ENCODE measurements at regions not wholly inside any gene's neighbourhood (a gene's known extent, or its start where the extent isn't known, plus 50 kb on each side); places are given as distances from the start of the nearest gene placed in this dataset.

DNA sequence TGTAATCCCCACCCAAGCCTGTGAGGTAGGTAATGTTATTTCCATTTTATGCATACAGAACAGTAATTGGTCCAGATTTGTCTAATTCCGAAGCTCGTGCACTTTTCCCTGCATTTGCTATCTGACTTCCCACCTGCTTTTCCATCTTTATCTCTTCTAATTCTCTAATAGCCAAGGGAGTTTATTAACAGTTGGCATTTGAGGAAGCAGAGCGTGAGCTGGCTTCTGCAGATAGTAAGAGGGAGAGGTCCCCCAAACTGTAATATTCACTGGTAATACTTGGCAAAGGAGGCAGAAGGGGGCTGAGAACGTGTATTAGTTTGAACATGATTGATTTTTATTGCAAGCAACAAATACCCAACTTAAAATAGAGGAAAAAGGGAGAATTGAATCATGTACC, 110.8 kb upstream of the SPON1 start:
- H3K27me3 ChIP-seq, result no peaks in the 10 kb centered on the region
- no peak for DNase-seq
- no peak overlapping the region for H3K27ac ChIP-seq
- H3K9me3 ChIP-seq, result no peaks in the 10 kb centered on the region
- H3K4me3 ChIP-seq, result no peak overlapping the region
- no peaks in the 10 kb centered on the region for H3K4me1 ChIP-seq
- WGBS, 2 donors, result 63 to 70% methylated on average over 4 of the region's 4 CpGs
- TF ChIP-seq, protein P1, sequence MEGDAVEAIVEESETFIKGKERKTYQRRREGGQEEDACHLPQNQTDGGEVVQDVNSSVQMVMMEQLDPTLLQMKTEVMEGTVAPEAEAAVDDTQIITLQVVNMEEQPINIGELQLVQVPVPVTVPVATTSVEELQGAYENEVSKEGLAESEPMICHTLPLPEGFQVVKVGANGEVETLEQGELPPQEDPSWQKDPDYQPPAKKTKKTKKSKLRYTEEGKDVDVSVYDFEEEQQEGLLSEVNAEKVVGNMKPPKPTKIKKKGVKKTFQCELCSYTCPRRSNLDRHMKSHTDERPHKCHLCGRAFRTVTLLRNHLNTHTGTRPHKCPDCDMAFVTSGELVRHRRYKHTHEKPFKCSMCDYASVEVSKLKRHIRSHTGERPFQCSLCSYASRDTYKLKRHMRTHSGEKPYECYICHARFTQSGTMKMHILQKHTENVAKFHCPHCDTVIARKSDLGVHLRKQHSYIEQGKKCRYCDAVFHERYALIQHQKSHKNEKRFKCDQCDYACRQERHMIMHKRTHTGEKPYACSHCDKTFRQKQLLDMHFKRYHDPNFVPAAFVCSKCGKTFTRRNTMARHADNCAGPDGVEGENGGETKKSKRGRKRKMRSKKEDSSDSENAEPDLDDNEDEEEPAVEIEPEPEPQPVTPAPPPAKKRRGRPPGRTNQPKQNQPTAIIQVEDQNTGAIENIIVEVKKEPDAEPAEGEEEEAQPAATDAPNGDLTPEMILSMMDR (IDR thresholded peaks at IDR 0.05), result no peak
- TF ChIP-seq POLR2A (IDR thresholded peaks at IDR 0.05) (no peak), POLR2AphosphoS5 (IDR thresholded peaks at IDR 0.05) (no peak), EP300 (IDR thresholded peaks at IDR 0.05) (no peak)
- H3K36me3 ChIP-seq, result no peaks in the 10 kb centered on the region
- ATAC-seq (ENCODE audit: low FRiP score in 2 of 2), result no peak

DNA sequence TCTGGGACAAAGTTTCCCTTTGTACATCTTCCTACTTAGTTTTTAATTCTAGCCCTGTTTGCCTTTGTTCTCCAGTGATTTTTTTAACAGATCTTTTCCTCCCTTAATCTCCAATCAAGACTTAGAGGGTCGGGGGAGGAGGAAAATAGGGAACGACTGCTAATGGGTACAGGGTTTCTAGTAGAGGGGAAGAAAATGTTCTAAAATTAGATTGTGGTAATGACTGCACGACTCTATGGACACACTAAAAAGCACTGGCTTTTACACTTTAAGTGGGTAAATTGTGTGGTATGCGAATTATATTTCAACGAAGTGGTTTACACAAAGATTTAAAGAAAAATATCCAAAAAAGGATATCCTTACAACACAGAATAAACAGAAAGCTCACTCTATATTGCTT, 110.0 kb upstream of the SPON1 start:
- DNase-seq (no peak), ATAC-seq (ENCODE audit: low FRiP score in 2 of 2) (no peak)
- H3K27ac ChIP-seq, result no peak overlapping the region
- H3K4me3 ChIP-seq, result no peak overlapping the region
- TF ChIP-seq, protein P1 (IDR thresholded peaks at IDR 0.05), result no peak
- TF ChIP-seq EP300 (IDR thresholded peaks at IDR 0.05) (no peak), POLR2A (IDR thresholded peaks at IDR 0.05) (no peak), POLR2AphosphoS5 (IDR thresholded peaks at IDR 0.05) (no peak)
- H3K27me3 ChIP-seq, result no peaks in the 10 kb centered on the region
- H3K9me3 ChIP-seq, result no peaks in the 10 kb centered on the region
- WGBS, 2 donors, result 34 to 47% methylated on average over 5 of the region's 5 CpGs
- H3K4me1 ChIP-seq, result no peaks in the 10 kb centered on the region
- no peaks in the 10 kb centered on the region for H3K36me3 ChIP-seq

DNA sequence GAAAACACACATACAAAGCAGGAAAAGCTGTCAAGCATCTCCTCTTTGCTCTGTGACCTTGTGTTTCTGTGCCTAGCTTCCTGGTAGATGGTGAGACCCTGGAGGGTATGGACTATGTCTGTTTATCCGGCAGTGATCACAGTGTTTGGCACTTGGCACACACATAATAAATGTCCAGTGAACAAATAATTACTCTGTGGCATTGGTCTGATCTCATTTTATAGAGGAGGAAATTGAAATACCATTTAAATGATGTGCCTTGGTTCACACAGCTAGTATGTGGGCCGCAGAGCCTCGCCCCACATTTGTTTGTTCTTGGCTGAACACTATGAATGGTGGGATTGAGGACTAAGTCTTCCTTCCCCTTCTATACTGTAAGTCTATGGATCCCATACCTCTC, 104.7 kb upstream of the SPON1 start:
- WGBS, 2 donors, result 87 to 93% methylated on average over 3 of the region's 3 CpGs
- Histone ChIP-seq H3K27me3 (no peaks in the 10 kb centered on the region), H3K4me3 (no peak overlapping the region), H3K27ac (no peak overlapping the region), H3K4me1 (no peaks in the 10 kb centered on the region), H3K9me3 (no peaks in the 10 kb centered on the region), H3K36me3 (no peaks in the 10 kb centered on the region)
- no peak for ATAC-seq (ENCODE audit: low FRiP score in 2 of 2)
- DNase-seq, result no peak
- no peak for TF ChIP-seq POLR2A (IDR thresholded peaks at IDR 0.05)
- TF ChIP-seq, protein P1 (IDR thresholded peaks at IDR 0.05), result no peak
- no peak for TF ChIP-seq EP300 (IDR thresholded peaks at IDR 0.05)
- TF ChIP-seq POLR2AphosphoS5 (IDR thresholded peaks at IDR 0.05), result no peak

DNA sequence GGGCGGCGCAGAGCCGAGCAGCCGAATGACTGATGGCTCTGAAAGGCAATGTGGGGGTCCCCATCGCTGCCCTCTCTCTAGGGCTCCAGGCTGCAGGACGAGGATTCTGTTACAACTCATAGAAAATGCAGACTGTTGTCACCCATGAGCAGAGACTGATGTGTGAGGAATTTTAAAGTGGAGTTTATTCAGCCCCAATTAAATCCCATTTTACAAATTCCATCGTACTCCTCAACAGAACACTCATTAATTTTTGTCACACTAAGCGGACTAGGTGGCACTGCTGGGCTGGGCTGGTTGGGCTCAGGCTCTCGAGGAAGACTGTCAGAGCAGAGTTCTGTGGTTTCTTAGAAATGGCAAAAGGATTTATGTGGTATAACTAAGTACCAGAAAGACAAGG, 102.6 kb upstream of the SPON1 start:
- H3K27ac ChIP-seq, result no peak overlapping the region
- no peak for DNase-seq
- H3K4me1 ChIP-seq, result no peaks in the 10 kb centered on the region
- H3K36me3 ChIP-seq, result no peaks in the 10 kb centered on the region
- H3K27me3 ChIP-seq, result no peaks in the 10 kb centered on the region
- WGBS, 2 donors, result 61 to 80% methylated on average over 9 of the region's 9 CpGs
- H3K9me3 ChIP-seq, result no peaks in the 10 kb centered on the region
- no peak overlapping the region for H3K4me3 ChIP-seq
- TF ChIP-seq EP300 (IDR thresholded peaks at IDR 0.05) (no peak), POLR2A (IDR thresholded peaks at IDR 0.05) (no peak), POLR2AphosphoS5 (IDR thresholded peaks at IDR 0.05) (no peak)
- TF ChIP-seq, protein P1 (IDR thresholded peaks at IDR 0.05), result no peak
- ATAC-seq (ENCODE audit: low FRiP score in 2 of 2), result no peak

DNA sequence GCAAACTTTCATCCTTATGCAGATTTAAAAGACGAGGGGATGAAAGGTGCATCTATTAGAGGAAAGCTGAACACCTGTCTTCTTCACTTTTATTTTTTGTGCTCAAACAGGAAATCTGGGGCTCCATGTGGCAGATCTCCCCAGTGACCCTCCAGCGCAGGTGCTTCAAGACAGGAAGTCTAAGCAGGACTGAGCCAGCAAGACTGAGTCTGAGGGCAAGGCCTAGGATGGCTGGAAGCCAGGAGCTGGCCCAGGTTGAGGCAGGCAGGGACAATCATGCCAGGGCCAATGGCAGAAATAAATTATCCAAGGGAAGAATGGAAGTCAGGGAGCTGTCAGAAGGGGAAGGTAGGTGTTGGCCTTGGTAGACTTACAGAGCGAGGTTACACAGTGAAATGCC, 101.1 kb upstream of the SPON1 start:
- 73 to 74% methylated on average over 3 of the region's 3 CpGs for WGBS, 2 donors
- no peaks in the 10 kb centered on the region for H3K9me3 ChIP-seq
- ATAC-seq (ENCODE audit: low FRiP score in 2 of 2), result no peak

More for the DNA sequence above, 101.1 kb upstream of the SPON1 start:
- Histone ChIP-seq H3K27me3 (no peaks in the 10 kb centered on the region), H3K36me3 (no peaks in the 10 kb centered on the region), H3K4me3 (no peak overlapping the region), H3K4me1 (no peaks in the 10 kb centered on the region), H3K27ac (no peak overlapping the region)
- TF ChIP-seq, protein P1 (IDR thresholded peaks at IDR 0.05), result no peak
- TF ChIP-seq POLR2AphosphoS5 (IDR thresholded peaks at IDR 0.05), result no peak
- no peak for TF ChIP-seq EP300 (IDR thresholded peaks at IDR 0.05)
- TF ChIP-seq POLR2A (IDR thresholded peaks at IDR 0.05), result no peak
- DNase-seq, result no peak

Measured in upper lobe of left lung (tissue), 6 donors.